GM12865 (cell line): ENCODE measurements at regions not wholly inside any gene's neighbourhood (a gene's known extent, or its start where the extent isn't known, plus 50 kb on each side); places are given as distances from the start of the nearest gene placed in this dataset.

ENCODE experiments used
- DNase-seq: peaks from one replicate; pipeline ENCODE4 v3.0.0; 2010; ENCODE audit warnings: low read depth
- H3K4me3 ChIP-seq: 2 replicates; pipeline ENCODE4 v1.5.1; 2011; ENCODE audit warnings: mild to moderate bottlenecking, low read depth, low read length, control low read depth
- TF ChIP-seq, protein P1 (sequence below): IDR thresholded peaks from 2 replicates; pipeline ENCODE4 v1.5.1; 2011; ENCODE audit warnings: low read length, control low read depth, low read depth, inconsistent platforms; ENCODE audit not compliant: insufficient read depth; ENCODE audit errors: missing control alignments

DNA sequence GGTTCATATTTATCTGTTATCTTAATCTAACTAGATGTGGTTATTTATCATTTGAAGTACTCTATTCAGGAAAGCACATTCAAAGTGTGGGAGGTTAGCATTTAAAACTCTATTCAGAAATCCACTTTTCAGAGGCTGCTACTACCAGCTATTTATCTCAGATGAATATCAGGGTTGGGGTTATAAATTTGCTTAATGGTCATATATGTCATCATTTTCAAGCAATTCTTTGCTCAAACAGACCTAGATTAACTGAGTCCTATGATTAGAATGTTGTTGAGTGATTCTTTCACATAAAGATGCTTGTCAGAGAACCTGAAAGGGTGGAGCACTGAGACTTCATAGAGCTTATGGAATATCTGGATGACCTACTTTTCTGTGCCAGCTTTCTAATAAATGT lies 436.9 kb upstream of the TGFBR2 start:
- H3K4me3 ChIP-seq, result no peak overlapping the region
- TF ChIP-seq, protein P1, sequence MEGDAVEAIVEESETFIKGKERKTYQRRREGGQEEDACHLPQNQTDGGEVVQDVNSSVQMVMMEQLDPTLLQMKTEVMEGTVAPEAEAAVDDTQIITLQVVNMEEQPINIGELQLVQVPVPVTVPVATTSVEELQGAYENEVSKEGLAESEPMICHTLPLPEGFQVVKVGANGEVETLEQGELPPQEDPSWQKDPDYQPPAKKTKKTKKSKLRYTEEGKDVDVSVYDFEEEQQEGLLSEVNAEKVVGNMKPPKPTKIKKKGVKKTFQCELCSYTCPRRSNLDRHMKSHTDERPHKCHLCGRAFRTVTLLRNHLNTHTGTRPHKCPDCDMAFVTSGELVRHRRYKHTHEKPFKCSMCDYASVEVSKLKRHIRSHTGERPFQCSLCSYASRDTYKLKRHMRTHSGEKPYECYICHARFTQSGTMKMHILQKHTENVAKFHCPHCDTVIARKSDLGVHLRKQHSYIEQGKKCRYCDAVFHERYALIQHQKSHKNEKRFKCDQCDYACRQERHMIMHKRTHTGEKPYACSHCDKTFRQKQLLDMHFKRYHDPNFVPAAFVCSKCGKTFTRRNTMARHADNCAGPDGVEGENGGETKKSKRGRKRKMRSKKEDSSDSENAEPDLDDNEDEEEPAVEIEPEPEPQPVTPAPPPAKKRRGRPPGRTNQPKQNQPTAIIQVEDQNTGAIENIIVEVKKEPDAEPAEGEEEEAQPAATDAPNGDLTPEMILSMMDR, result no peak
- no peak for DNase-seq

DNA sequence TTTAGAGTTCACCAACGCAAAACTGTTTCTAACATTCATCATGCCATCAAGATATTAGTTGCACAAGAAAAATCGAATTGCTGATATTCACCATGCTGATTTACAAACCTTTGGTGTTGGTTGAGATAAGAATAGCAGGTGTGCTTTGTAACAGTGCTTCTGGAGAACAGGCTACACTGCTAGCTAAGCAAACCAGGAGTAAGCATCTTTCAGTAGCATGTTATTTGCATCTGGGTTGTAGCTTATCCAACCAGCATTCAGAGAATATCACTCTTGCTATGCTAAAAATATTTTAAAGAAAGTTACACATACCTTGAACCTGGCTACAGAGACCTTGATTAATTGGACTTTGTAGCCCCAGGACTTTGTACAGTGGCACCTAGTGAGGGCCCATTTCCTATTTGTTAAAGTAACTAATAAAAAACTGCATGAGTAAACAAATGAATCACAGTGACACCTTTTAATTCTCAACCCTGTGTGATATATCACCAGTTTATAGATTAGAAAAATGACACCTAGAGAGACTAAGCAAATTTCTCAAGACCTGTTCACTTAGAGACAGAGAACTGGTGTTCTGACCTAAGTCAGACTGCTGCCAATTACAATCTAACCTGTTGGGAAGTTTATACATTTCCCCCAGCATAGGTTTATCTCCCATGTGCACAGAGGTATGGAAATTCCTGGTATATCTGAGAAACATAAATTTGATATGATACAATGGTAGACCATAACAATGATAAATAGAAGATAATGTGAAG lies 435.5 kb upstream of the TGFBR2 start:
- no peak overlapping the region for H3K4me3 ChIP-seq
- DNase-seq, result no peak
- TF ChIP-seq, protein P1, result no peak

DNA sequence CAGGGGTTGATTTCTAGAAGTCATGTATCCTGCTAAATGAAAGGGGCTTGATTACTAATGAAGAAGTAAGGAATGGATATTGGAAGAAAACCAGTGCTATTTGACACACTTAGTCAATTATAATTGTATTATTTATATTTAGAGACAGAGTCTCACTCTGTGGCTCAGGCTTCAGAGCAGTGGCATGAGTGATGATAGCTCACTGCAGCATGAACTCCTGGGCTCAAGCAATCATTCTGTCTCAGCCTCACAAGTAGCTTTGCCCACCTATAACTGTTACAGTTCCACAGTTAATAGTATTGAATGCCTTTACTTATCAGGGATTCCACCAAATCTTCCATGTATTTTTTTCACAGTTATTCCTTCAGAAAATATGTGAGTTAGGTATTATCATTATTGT lies 432.0 kb upstream of the TGFBR2 start:
- TF ChIP-seq, protein P1, result no peak
- no peak overlapping the region for H3K4me3 ChIP-seq
- no peak for DNase-seq

DNA sequence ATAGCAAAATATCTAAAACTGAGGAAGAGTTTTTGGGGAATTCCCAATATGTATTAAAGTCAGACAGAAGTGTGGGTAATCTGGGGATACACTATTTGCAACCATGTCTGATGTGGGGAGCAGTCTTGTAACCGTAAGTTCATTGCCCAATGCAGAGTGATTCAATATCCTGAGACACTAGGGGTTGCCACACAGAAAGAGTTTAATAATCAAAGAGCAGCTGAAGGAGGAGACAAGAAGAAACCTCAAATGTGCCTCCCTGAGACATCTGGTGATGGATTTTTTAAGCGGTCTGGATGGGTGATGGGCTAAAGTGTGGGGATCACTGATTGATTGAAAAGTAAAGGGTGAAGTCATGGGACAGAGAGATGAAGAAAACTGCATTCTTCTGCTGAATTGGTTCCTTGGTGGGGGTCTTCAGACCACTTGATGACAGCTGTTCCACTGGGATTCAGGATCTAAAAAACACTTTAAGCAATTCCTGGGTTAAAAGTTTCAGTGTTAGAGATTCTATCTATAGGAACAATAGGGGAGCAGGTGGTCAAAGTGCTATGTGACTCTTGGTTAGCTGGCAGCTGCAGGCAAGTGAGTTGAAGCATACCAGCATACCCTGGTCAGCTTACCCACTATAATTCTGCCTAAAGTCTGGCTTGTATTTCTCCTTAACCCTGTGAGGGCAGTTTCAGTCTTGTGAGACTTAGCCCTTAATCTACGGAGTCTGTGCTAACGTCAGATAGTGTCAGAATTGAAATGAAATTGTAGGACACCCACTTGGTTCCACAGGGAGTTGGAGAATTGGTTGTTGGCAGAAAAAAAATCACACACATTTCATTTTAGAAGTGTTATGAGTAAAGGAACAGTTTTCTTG lies 425.9 kb upstream of the TGFBR2 start:
- TF ChIP-seq, protein P1, result no peak
- no peak overlapping the region for H3K4me3 ChIP-seq
- no peak for DNase-seq

DNA sequence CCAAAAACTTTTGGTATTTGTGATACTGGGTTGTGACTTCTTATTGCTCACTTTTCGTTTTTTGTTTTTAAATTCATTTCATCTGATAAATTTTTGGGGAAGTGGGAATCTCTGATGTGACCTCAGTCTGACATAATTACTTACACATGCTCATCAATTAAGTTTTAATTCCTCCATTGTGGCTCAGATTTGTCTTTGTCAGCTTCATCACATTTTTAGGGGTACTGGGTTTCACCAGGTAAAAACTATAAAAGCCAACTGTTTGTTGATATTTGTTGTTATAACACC lies 425.3 kb upstream of the TGFBR2 start:
- no peak overlapping the region for H3K4me3 ChIP-seq
- TF ChIP-seq, protein P1, result no peak
- no peak for DNase-seq

DNA sequence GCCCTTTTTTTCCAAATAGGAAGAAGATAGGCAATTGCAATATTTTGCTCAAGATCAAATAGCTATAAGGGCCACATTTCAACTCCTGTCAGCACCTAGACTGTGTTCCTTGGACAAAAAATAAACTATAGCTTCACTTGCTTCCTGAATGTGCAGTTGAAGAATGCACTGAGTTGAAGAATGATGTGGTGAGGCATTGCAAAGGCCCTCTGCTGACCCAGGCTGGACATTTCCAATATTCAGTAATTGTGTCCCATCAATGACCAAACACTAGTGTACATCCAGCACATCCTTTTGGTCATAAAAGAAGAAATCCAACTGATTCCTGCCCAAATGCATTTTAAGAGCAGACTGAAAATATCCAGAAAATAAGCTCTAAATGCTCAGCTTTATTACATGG lies 424.8 kb upstream of the TGFBR2 start:
- H3K4me3 ChIP-seq, result no peak overlapping the region
- DNase-seq, result no peak
- TF ChIP-seq, protein P1, result no peak
